ENCODE measurements at regions not wholly inside any gene's neighbourhood (a gene's known extent, or its start where the extent isn't known, plus 50 kb on each side); places are given as distances from the start of the nearest gene placed in this dataset.
"Not testable (repeated sequence)": the region's sequence is repeated elsewhere in the genome, so short reads cannot be mapped to it uniquely, and the experiment has no call there.

GRCh38 chr2:144785253-144785652 lies 265.3 kb upstream of the ZEB2 start:
- DNase-seq, result no peak

- no peak for DNase-seq
Observed at GRCh38 chr2:144780983-144781382, 261.1 kb upstream of the ZEB2 start.

GRCh38 chr2:144776766-144777165 lies 256.8 kb upstream of the ZEB2 start:
- DNase-seq, result no peak

- no peak for DNase-seq
Observed at GRCh38 chr2:144774809-144775208, 254.9 kb upstream of the ZEB2 start.

- DNase-seq, result no peak
Observed at GRCh38 chr2:144771348-144771747, 251.4 kb upstream of the ZEB2 start.

GRCh38 chr2:144770616-144771230 lies 250.8 kb upstream of the ZEB2 start:
- DNase-seq, result no peak

- not testable (repeated sequence) for DNase-seq
Observed at GRCh38 chr2:144760939-144761338, 241.0 kb upstream of the ZEB2 start.

- no peak for DNase-seq
Observed at GRCh38 chr2:144759746-144760145, 239.8 kb upstream of the ZEB2 start.

GRCh38 chr2:144758196-144758595 lies 238.3 kb upstream of the ZEB2 start:
- not testable (repeated sequence) for DNase-seq

- DNase-seq, result peak; percentile 4
Observed at GRCh38 chr2:144753416-144753815, 233.5 kb upstream of the ZEB2 start.

GRCh38 chr2:144751142-144751905 lies 231.4 kb upstream of the ZEB2 start:
- DNase-seq, result no peak

GRCh38 chr2:144749188-144749587 lies 229.3 kb upstream of the ZEB2 start:
- DNase-seq, result no peak

GRCh38 chr2:144748443-144748842 lies 228.5 kb upstream of the ZEB2 start:
- DNase-seq, result no peak

- no peak for DNase-seq
Observed at GRCh38 chr2:144747571-144747970, 227.7 kb upstream of the ZEB2 start.

GRCh38 chr2:144745424-144745823 lies 225.5 kb upstream of the ZEB2 start:
- DNase-seq, result no peak

GRCh38 chr2:144738749-144739148 lies 218.8 kb upstream of the ZEB2 start:
- DNase-seq, result no peak

- DNase-seq, result no peak
Observed at GRCh38 chr2:144730711-144731110, 210.8 kb upstream of the ZEB2 start.

- DNase-seq, result not testable (repeated sequence)
Observed at GRCh38 chr2:144724460-144724859, 204.5 kb upstream of the ZEB2 start.

- no peak for DNase-seq
Observed at GRCh38 chr2:144718376-144718775, 198.5 kb upstream of the ZEB2 start.

GRCh38 chr2:144715992-144716391 lies 196.1 kb upstream of the ZEB2 start:
- DNase-seq, result no peak

- DNase-seq, result no peak
Observed at GRCh38 chr2:144713410-144713809, 193.5 kb upstream of the ZEB2 start.

GRCh38 chr2:144712550-144712940 lies 192.6 kb upstream of the ZEB2 start:
- DNase-seq, result no peak

GRCh38 chr2:144711630-144712549 lies 192.0 kb upstream of the ZEB2 start:
- no peak for DNase-seq

GRCh38 chr2:144711084-144711483 lies 191.2 kb upstream of the ZEB2 start:
- no peak for DNase-seq
